AG09319 (cell line): ENCODE measurements at regions not wholly inside any gene's neighbourhood (a gene's known extent, or its start where the extent isn't known, plus 50 kb on each side); places are given as distances from the start of the nearest gene placed in this dataset.

Experiments
- DNase-seq: peaks from one replicate; pipeline ENCODE4 v3.0.0-alpha.2; 2010; ENCODE audit warnings: low read depth; ENCODE audit errors: extremely low read depth
- CTCF ChIP-seq: IDR thresholded peaks from 2 replicates; pipeline ENCODE4 v1.5.1; 2011; ENCODE audit warnings: low read depth, mild to moderate bottlenecking, inconsistent platforms, low read length, moderate library complexity

- TF ChIP-seq CTCF, result no peak
- DNase-seq, result no peak
These were observed 261.2 kb upstream of the SHH start for GRCh38 chr7:156073366-156074052.

DNA sequence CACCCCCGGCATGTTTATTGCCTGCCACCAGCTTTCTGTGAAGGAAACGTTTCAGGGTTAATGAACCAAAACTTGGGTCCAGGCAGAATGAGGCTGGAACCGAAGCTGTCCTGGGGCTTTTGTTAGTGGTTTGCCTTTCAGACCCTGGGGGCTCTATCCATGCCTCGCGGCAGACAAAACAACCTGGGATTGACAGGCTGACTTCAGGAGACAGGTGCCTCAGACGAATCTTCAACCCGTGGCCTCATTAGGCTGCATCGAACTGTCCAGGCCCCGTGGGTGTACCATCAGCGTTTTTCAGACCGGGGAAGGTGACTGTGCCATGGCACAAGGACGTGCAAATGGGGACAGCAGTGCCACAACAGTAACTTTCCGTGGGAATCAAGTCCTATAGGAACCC is 259.3 kb upstream of the SHH start:
- no peak for DNase-seq
- no peak for TF ChIP-seq CTCF

DNA sequence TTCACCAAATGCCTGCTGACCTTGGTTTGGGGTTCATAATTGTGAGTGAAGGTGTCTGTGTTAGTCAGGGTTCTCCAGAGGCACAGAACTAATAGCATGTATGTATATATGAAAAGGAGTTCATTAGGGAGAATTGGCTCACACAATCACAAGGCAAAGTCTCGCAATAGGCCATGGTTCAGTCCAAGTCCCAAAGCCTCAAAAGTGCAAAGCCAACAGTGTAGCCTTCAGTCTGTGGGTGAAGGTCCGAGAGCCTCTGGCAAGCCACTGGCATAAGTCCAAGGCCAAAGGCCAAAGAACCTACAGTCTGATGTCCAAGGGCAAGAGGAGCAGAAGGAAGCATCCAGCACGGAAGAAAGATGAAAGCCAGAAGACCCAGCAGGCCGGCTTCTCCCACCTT is 257.6 kb upstream of the SHH start:
- TF ChIP-seq CTCF, result no peak

DNA sequence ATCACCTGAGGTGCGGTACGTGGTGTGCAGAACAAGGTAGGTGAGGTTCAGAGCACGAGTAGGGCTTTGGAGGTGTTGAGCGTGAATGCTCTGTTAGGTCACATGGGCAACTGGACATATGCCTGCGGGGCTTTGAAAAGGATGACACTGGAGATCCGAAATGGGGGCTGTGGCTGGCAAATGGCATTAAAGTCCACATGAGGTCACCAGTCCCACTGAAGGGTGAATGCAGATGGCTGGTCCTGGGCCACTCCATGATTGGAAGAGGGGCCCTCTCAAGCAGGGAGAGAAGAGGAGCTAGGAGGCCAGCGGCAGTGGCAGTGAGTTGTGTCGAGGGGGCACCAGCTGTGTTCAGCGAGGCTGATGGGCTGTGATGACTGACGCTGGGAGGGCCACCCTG is 254.9 kb upstream of the SHH start:
- no peak for DNase-seq
- no peak for TF ChIP-seq CTCF

More for the DNA sequence above, 257.6 kb upstream of the SHH start:
- DNase-seq, result no peak

DNA sequence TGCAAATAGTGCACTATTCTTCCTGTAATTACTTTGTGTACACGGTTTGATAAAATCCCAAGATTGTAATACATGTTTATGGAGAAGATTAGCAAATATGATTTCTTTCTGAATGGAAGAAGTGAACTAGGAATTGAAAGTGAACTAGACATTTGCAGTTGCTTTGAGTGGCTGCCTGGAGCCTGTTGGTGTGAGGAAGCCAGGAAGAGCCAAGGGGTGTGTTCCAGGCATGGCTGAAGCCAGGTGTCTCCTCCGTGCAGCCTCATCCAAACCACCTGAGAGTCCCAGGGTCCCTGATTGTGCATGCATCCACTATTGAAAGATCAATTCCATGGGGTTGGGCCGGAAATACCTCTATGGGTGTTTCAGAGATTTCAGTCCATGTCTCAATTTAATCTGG is 253.1 kb upstream of the SHH start:
- TF ChIP-seq CTCF, result no peak
- DNase-seq, result no peak

- TF ChIP-seq CTCF, result no peak
These were observed 252.7 kb upstream of the SHH start for GRCh38 chr7:156064971-156065386.

GRCh38 chr7:156063241-156063810 is 251.1 kb upstream of the SHH start:
- no peak for DNase-seq
- no peak for TF ChIP-seq CTCF

More at GRCh38 chr7:156064971-156065386, 252.7 kb upstream of the SHH start:
- no peak for DNase-seq
